Activated naive CD4-positive, alpha-beta T cell treated with anti-CD3 and anti-CD28 coated beads for 36 hours (primary cell): ENCODE measurements at regions not wholly inside any gene's neighbourhood (a gene's known extent, or its start where the extent isn't known, plus 50 kb on each side); places are given as distances from the start of the nearest gene placed in this dataset.

Source experiments
- CTCF ChIA-PET: fragments of 350-600 bp; sonication (Branson Sonifier 250); formaldehyde crosslinking; loops from one replicate; lab custom pipeline; 2021; ENCODE audit warnings: antibody characterized with exemption; lab: Charles Lee
- DNase-seq: peaks from one replicate; pipeline ENCODE4 v3.0.0-alpha.2; 2020
- H3K27ac Mint-ChIP-seq: one replicate; pipeline ENCODE4 v1.8.0; 2021; ENCODE audit warnings: mild to moderate bottlenecking, mixed read lengths
- H3K27me3 Mint-ChIP-seq: one replicate; pipeline ENCODE4 v1.8.0; 2021; ENCODE audit warnings: low read depth, mixed read lengths
- H3K36me3 Mint-ChIP-seq: one replicate; pipeline ENCODE4 v1.8.0; 2021; ENCODE audit warnings: low read depth, mixed read lengths
- H3K4me1 Mint-ChIP-seq: one replicate; pipeline ENCODE4 v1.8.0; 2021; ENCODE audit warnings: low read depth, mixed read lengths
- H3K4me3 Mint-ChIP-seq: one replicate; pipeline ENCODE4 v1.8.0; 2021; ENCODE audit warnings: mild to moderate bottlenecking, moderate library complexity, mixed read lengths
- H3K9me3 Mint-ChIP-seq: one replicate; pipeline ENCODE4 v1.8.0; 2021; ENCODE audit warnings: mixed read lengths
- intact Hi-C: fragments of 100-400 bp; cut with micrococcal nuclease; formaldehyde crosslinking; loops from one replicate; pipeline ENCODE4 v1.15.1; 2023

- DNase-seq: peak; percentile 10
- Mint-ChIP-seq H3K27ac (no peak overlapping the region), H3K27me3 (peaks cover 54% of the 10 kb centered on the region), H3K4me3 (peak overlapping the region; percentile 61), H3K4me1 (peaks cover 15% of the 10 kb centered on the region), H3K9me3 (no peaks in the 10 kb centered on the region), H3K36me3 (no peaks in the 10 kb centered on the region)
- intact Hi-C loops: loop anchor here (10.0 kb wide), 1 partner anchor 410 kb away; no protein-coding TSS in a partner anchor
- CTCF ChIA-PET: no interaction called here
Observed at GRCh38 chr1:218164930-218165700, 120.0 kb upstream of the RRP15 start.

- Mint-ChIP-seq H3K27me3 (peaks cover 50% of the 10 kb centered on the region), H3K9me3 (no peaks in the 10 kb centered on the region), H3K27ac (no peak overlapping the region), H3K4me3 (peak overlapping the region; percentile 61), H3K4me1 (peaks cover 15% of the 10 kb centered on the region), H3K36me3 (no peaks in the 10 kb centered on the region)
- intact Hi-C loops: loop anchor here (10.0 kb wide), 1 partner anchor 411 kb away; no protein-coding TSS in a partner anchor
- DNase-seq: no peak
- CTCF ChIA-PET: no interaction called here
Observed at GRCh38 chr1:218165701-218166114, 119.4 kb upstream of the RRP15 start.

GRCh38 chr1:218166268-218166945 is 118.7 kb upstream of the RRP15 start:
- peaks cover 50% of the 10 kb centered on the region for H3K27me3 Mint-ChIP-seq
- H3K36me3 Mint-ChIP-seq: no peaks in the 10 kb centered on the region
- no peaks in the 10 kb centered on the region for H3K9me3 Mint-ChIP-seq
- DNase-seq: no peak
- intact Hi-C loops: loop anchor here (10.0 kb wide), 1 partner anchor 412 kb away; no protein-coding TSS in a partner anchor
- H3K27ac Mint-ChIP-seq: no peak overlapping the region
- CTCF ChIA-PET: no interaction called here
- H3K4me3 Mint-ChIP-seq: no peak overlapping the region
- peaks cover 15% of the 10 kb centered on the region for H3K4me1 Mint-ChIP-seq

GRCh38 chr1:218171302-218171893 is 113.7 kb upstream of the RRP15 start:
- no peak for DNase-seq
- CTCF ChIA-PET: interaction anchor here (0.7 to 1.3 kb wide), 2 partner anchors 11 to 321 kb away, joined by 3 read pairs; no protein-coding TSS in a partner anchor
- intact Hi-C loops: no loop called here
- H3K9me3 Mint-ChIP-seq: no peaks in the 10 kb centered on the region
- no peaks in the 10 kb centered on the region for H3K4me1 Mint-ChIP-seq
- H3K27ac Mint-ChIP-seq: no peak overlapping the region
- H3K36me3 Mint-ChIP-seq: no peaks in the 10 kb centered on the region
- peaks cover 22% of the 10 kb centered on the region for H3K27me3 Mint-ChIP-seq
- H3K4me3 Mint-ChIP-seq: no peak overlapping the region

DNA sequence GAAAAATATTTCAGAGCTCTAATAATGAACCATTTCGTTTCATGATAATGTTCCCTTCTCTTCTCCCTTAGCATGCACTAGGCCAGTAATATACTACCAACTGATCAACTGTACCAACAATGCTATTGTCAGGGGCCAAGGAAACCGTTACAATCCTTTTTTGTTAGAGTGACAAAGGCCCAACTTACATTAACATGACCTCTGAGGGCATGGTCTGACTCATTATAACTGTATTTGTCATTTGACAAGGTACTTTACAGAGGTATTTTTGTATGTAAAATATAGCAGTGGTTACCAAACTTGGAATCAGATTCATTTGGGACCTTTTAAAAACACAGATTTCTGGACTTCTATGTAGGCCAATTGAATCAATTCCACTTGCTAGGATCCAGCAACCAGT is 102.6 kb upstream of the RRP15 start:
- Mint-ChIP-seq H3K27me3 (peaks cover 2% of the 10 kb centered on the region), H3K36me3 (no peaks in the 10 kb centered on the region), H3K4me3 (no peak overlapping the region), H3K4me1 (no peaks in the 10 kb centered on the region), H3K27ac (no peak overlapping the region), H3K9me3 (no peaks in the 10 kb centered on the region)
- CTCF ChIA-PET: no interaction called here
- no peak for DNase-seq
- intact Hi-C loops: no loop called here

- Mint-ChIP-seq H3K36me3 (no peaks in the 10 kb centered on the region), H3K27me3 (peaks cover 2% of the 10 kb centered on the region), H3K4me3 (no peak overlapping the region), H3K9me3 (no peaks in the 10 kb centered on the region), H3K4me1 (no peaks in the 10 kb centered on the region), H3K27ac (no peak overlapping the region)
- no peak for DNase-seq
- CTCF ChIA-PET: no interaction called here
- intact Hi-C loops: no loop called here
Observed at GRCh38 chr1:218200979-218201378, 84.1 kb upstream of the RRP15 start.

GRCh38 chr1:218201601-218202000 is 83.5 kb upstream of the RRP15 start:
- H3K4me3 Mint-ChIP-seq: no peak overlapping the region
- CTCF ChIA-PET: no interaction called here
- no peaks in the 10 kb centered on the region for H3K9me3 Mint-ChIP-seq
- intact Hi-C loops: no loop called here
- H3K27ac Mint-ChIP-seq: no peak overlapping the region
- H3K4me1 Mint-ChIP-seq: no peaks in the 10 kb centered on the region
- no peaks in the 10 kb centered on the region for H3K36me3 Mint-ChIP-seq
- no peak for DNase-seq
- H3K27me3 Mint-ChIP-seq: peaks cover 2% of the 10 kb centered on the region

- no peaks in the 10 kb centered on the region for H3K9me3 Mint-ChIP-seq
Observed at GRCh38 chr1:218205721-218206120, 79.4 kb upstream of the RRP15 start.

GRCh38 chr1:218207194-218207593 is 77.9 kb upstream of the RRP15 start:
- Mint-ChIP-seq H3K9me3 (no peaks in the 10 kb centered on the region), H3K4me3 (no peak overlapping the region), H3K27me3 (peaks cover 5% of the 10 kb centered on the region), H3K36me3 (no peaks in the 10 kb centered on the region), H3K27ac (no peak overlapping the region), H3K4me1 (no peaks in the 10 kb centered on the region)
- intact Hi-C loops: no loop called here
- DNase-seq: no peak
- CTCF ChIA-PET: no interaction called here

More at GRCh38 chr1:218205721-218206120, 79.4 kb upstream of the RRP15 start:
- H3K27me3 Mint-ChIP-seq: peaks cover 5% of the 10 kb centered on the region
- no peak overlapping the region for H3K27ac Mint-ChIP-seq
- H3K36me3 Mint-ChIP-seq: no peaks in the 10 kb centered on the region
- no peak overlapping the region for H3K4me3 Mint-ChIP-seq
- no peaks in the 10 kb centered on the region for H3K4me1 Mint-ChIP-seq
- CTCF ChIA-PET: no interaction called here
- intact Hi-C loops: no loop called here
- DNase-seq: no peak

DNA sequence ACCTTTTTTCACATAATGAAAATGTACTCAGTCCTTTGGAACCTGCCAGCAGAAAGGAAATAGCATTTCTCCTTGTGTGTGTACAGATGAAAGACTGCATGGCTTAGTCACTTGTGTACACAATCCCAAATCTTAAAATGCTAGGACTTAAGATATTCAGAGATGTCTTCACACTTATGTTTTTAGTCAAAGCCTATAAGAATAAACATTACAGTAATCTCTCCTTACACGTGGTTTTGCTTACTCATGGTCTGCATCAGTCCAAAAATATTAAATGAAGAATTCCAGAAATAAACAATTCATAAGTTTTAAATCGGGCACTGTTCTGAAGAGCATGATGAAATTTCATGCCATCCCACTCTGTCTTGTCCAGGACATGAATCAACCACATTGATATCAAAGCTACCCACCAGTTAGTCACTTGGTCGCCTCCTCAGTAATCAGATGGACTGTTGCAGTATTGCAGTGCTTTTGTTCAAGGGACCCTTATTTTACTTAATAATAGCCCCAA is 75.7 kb upstream of the RRP15 start:
- H3K27ac Mint-ChIP-seq: no peak overlapping the region
- intact Hi-C loops: no loop called here
- H3K9me3 Mint-ChIP-seq: no peaks in the 10 kb centered on the region
- H3K4me1 Mint-ChIP-seq: no peaks in the 10 kb centered on the region
- DNase-seq: no peak
- peaks cover 13% of the 10 kb centered on the region for H3K27me3 Mint-ChIP-seq
- no peak overlapping the region for H3K4me3 Mint-ChIP-seq
- H3K36me3 Mint-ChIP-seq: no peaks in the 10 kb centered on the region
- CTCF ChIA-PET: no interaction called here

GRCh38 chr1:218211241-218211640 is 73.9 kb upstream of the RRP15 start:
- peaks cover 18% of the 10 kb centered on the region for H3K27me3 Mint-ChIP-seq
- CTCF ChIA-PET: no interaction called here
- no peaks in the 10 kb centered on the region for H3K36me3 Mint-ChIP-seq
- DNase-seq: no peak
- H3K27ac Mint-ChIP-seq: no peak overlapping the region
- no peak overlapping the region for H3K4me3 Mint-ChIP-seq
- H3K9me3 Mint-ChIP-seq: no peaks in the 10 kb centered on the region
- intact Hi-C loops: no loop called here
- no peaks in the 10 kb centered on the region for H3K4me1 Mint-ChIP-seq

GRCh38 chr1:218217040-218217439 is 68.1 kb upstream of the RRP15 start:
- intact Hi-C loops: no loop called here
- no peak for DNase-seq
- Mint-ChIP-seq H3K4me3 (no peak overlapping the region), H3K9me3 (no peaks in the 10 kb centered on the region), H3K27ac (no peak overlapping the region), H3K4me1 (no peaks in the 10 kb centered on the region), H3K27me3 (peaks cover 24% of the 10 kb centered on the region), H3K36me3 (no peaks in the 10 kb centered on the region)
- CTCF ChIA-PET: no interaction called here
